Kidney glomerular epithelial cell (primary cell): ENCODE measurements at regions not wholly inside any gene's neighbourhood (a gene's known extent, or its start where the extent isn't known, plus 50 kb on each side); places are given as distances from the start of the nearest gene placed in this dataset.
"Not testable (repeated sequence)": the region's sequence is repeated elsewhere in the genome, so short reads cannot be mapped to it uniquely, and the experiment has no call there.

Experiments used
- DNase-seq: peaks from one replicate; lab custom pipeline; 2025; lab: John Stamatoyannopoulos, UW

- no peak for DNase-seq
Observed at GRCh38 chr11:57917632-57918031, 106.0 kb upstream of the OR9Q1 start.

- DNase-seq, result no peak
Observed at GRCh38 chr11:57920971-57921370, 102.7 kb upstream of the OR9Q1 start.

- no peak for DNase-seq
Observed at GRCh38 chr11:57932105-57932504, 91.6 kb upstream of the OR9Q1 start.

GRCh38 chr11:57935402-57936049 is 88.2 kb upstream of the OR9Q1 start:
- no peak for DNase-seq

- no peak for DNase-seq
Observed at GRCh38 chr11:57936050-57936418, 87.6 kb upstream of the OR9Q1 start.

GRCh38 chr11:57937431-57937830 is 86.2 kb upstream of the OR9Q1 start:
- no peak for DNase-seq

GRCh38 chr11:57938351-57938750 is 85.3 kb upstream of the OR9Q1 start:
- no peak for DNase-seq

GRCh38 chr11:57940044-57940756 is 83.5 kb upstream of the OR9Q1 start:
- DNase-seq, result no peak

GRCh38 chr11:57941875-57942274 is 81.8 kb upstream of the OR9Q1 start:
- no peak for DNase-seq

GRCh38 chr11:57942808-57943207 is 80.9 kb upstream of the OR9Q1 start:
- no peak for DNase-seq

GRCh38 chr11:57943766-57944165 is 79.9 kb upstream of the OR9Q1 start:
- not testable (repeated sequence) for DNase-seq

- no peak for DNase-seq
Observed at GRCh38 chr11:57946628-57947027, 77.1 kb upstream of the OR9Q1 start.

- no peak for DNase-seq
Observed at GRCh38 chr11:57964660-57965059, 59.0 kb upstream of the OR9Q1 start.

GRCh38 chr11:57971272-57972012 is 52.2 kb upstream of the OR9Q1 start:
- no peak for DNase-seq

GRCh38 chr11:57972013-57972367 is 51.7 kb upstream of the OR9Q1 start:
- DNase-seq, result no peak
